Lung (tissue), 11 donors: ENCODE measurements at regions not wholly inside any gene's neighbourhood (a gene's known extent, or its start where the extent isn't known, plus 50 kb on each side); places are given as distances from the start of the nearest gene placed in this dataset.

ENCODE experiments used
- ATAC-seq: fragments of 200-7000 bp; cut with Tn5 transposase; one replicate; pipeline ENCODE4 v1.9.1; 2020; ENCODE audit warnings: moderate number of reproducible peaks; ENCODE audit not compliant: insufficient read depth, low FRiP score
- DNase-seq, 3 donors: peaks; one replicate each; pipeline ENCODE4 v3.0.0-alpha.2; 2013 to 2017
- H3K27ac ChIP-seq, 2 donors: one replicate each; pipeline ENCODE4 v1.5.1; 2013; ENCODE audit warnings: mild to moderate bottlenecking in 2 of 2, moderate library complexity in 2 of 2, control low read depth in 1 of 2, inconsistent platforms in 1 of 2, low read depth in 1 of 2, low read length in 1 of 2
- H3K27me3 ChIP-seq, 3 donors: one replicate each; pipeline ENCODE4 v1.5.1; 2013; ENCODE audit warnings: low read length in 2 of 3; ENCODE audit not compliant: control insufficient read depth in 3 of 3, insufficient read depth in 3 of 3
- H3K36me3 ChIP-seq, 4 donors: one replicate each; pipeline ENCODE4 v1.5.1; 2013; ENCODE audit warnings: low read length in 4 of 4, mild to moderate bottlenecking in 1 of 4, moderate library complexity in 1 of 4; ENCODE audit not compliant: control insufficient read depth in 4 of 4, insufficient read depth in 4 of 4
- H3K4me1 ChIP-seq, 5 donors: one replicate each; pipeline ENCODE4 v1.5.1; 2013; ENCODE audit warnings: low read length in 5 of 5, mild to moderate bottlenecking in 2 of 5, moderate library complexity in 1 of 5; ENCODE audit not compliant: control insufficient read depth in 5 of 5, insufficient read depth in 5 of 5
- H3K4me3 ChIP-seq: one replicate; pipeline ENCODE4 v1.5.1; 2013; ENCODE audit warnings: mild to moderate bottlenecking, control low read depth, moderate library complexity
- H3K9ac ChIP-seq, 2 donors: one replicate each; pipeline ENCODE4 v1.5.1; 2013; ENCODE audit warnings: low read length in 2 of 2, control low read depth in 1 of 2; ENCODE audit not compliant: insufficient read depth in 1 of 2
- H3K9me3 ChIP-seq, 4 donors: one replicate each; pipeline ENCODE4 v1.5.1; 2013; ENCODE audit warnings: low read length in 3 of 4, mild to moderate bottlenecking in 1 of 4, moderate library complexity in 1 of 4; ENCODE audit not compliant: control insufficient read depth in 4 of 4, insufficient read depth in 3 of 4
- WGBS, 2 donors: extraction: QIAGEN DNeasy Blood & Tissue Kit; methylation state at CpG; one replicate each; pipeline ENCODE4 v1.1.7; 2013; 5-methylcytosine and 5-hydroxymethylcytosine counted together
- TF ChIP-seq, protein P1 (sequence below): IDR thresholded peaks from 2 replicates; pipeline ENCODE4 v1.5.1; 2012; ENCODE audit warnings: mild to moderate bottlenecking; ENCODE audit errors: control extremely low read depth, extremely low read depth
- donor health status: control.
- donor health status: control.
- donor health status: Bipolar disorder and iron deficiency.
- donor health status: healthy.
- donor health status: DM: yes; HTN: yes; CAD: no.

DNA sequence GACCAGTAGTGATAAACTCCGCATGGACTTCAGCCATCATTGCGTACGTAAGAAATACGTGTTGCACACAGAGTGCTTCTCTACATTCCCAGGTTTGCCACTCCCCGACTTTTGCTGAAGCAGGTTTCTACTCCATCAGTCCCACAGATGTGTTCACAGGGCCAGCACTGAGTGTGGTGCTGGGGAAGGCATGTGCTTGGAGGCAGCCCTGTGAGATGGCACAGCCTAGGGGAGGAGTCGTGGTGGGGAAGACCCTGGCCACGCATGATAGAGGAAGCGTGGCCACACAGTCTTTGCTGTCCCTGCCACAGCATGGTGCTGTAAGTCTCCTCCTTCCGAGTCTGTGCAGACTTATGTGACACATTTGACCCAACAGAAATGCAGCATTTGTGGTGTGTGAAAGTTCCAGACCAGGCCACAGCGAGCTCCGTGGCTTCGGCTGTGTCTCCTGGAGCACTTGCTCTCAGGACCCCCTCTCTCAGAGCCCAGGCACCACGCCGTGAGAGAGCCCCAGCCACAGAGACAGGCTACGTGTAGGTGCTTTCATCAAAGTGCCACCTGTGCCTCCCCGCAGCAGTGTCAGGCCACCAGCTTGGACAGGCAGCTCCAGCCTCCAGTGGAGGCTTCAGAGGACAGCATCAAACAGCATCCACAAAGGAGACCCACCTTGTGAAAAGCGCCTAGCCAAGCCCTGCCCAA lies 197.8 kb downstream of the AUH start:
- Histone ChIP-seq H3K4me3 (no peak overlapping the region), H3K9me3 (no peaks in the 10 kb centered on the region), H3K36me3 (no peaks in the 10 kb centered on the region), H3K27ac (peak overlapping the region in 1 of 2 donors; percentile 11), H3K4me1 (peaks cover 0 to 16% (median 6%) of the 10 kb centered on the region in 5 donors), H3K9ac (no peak overlapping the region), H3K27me3 (no peaks in the 10 kb centered on the region)
- 82 to 83% methylated on average over 17 of the region's 17 CpGs for WGBS, 2 donors
- DNase-seq (no peak), ATAC-seq (no peak)
- TF ChIP-seq, protein P1, sequence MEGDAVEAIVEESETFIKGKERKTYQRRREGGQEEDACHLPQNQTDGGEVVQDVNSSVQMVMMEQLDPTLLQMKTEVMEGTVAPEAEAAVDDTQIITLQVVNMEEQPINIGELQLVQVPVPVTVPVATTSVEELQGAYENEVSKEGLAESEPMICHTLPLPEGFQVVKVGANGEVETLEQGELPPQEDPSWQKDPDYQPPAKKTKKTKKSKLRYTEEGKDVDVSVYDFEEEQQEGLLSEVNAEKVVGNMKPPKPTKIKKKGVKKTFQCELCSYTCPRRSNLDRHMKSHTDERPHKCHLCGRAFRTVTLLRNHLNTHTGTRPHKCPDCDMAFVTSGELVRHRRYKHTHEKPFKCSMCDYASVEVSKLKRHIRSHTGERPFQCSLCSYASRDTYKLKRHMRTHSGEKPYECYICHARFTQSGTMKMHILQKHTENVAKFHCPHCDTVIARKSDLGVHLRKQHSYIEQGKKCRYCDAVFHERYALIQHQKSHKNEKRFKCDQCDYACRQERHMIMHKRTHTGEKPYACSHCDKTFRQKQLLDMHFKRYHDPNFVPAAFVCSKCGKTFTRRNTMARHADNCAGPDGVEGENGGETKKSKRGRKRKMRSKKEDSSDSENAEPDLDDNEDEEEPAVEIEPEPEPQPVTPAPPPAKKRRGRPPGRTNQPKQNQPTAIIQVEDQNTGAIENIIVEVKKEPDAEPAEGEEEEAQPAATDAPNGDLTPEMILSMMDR: no peak
